ENCODE measurements at regions not wholly inside any gene's neighbourhood (a gene's known extent, or its start where the extent isn't known, plus 50 kb on each side); places are given as distances from the start of the nearest gene placed in this dataset.

DNA sequence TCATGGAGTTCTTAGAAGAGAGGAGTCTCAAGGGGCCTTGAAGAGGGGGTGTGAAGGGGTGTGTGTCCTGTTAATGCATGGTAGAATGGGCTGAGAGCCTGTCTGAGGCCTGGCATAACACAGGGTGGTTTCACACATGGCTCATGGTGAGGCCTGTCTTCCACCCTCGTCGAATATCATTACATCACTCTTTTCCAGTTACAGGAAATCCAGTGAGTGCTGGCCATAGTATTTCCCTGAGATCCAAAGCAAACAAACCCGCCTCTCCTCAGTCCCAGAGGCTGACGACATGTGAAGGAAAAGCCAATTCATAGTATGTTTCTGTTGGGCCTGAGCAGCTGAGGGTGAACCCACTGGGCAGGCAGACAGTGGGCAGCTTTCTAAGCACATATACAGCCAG is 159.4 kb upstream of the NR3C1 start:
- 16 to 46% (median 26%) methylated on average over 4 of the region's 4 CpGs for WGBS, 5 donors
- H3K36me3 ChIP-seq, result no peaks in the 10 kb centered on the region
- no peaks in the 10 kb centered on the region for H3K27me3 ChIP-seq
- H3K9me3 ChIP-seq, result no peaks in the 10 kb centered on the region
- H3K4me3 ChIP-seq, result no peak overlapping the region
- intact Hi-C loops (cut with DNase I; ENCODE audit: low total_unique reads), result no loop called here
- peaks cover 4 to 21% (median 6%) of the 10 kb centered on the region in 4 donors for H3K4me1 ChIP-seq
- no peak for TF ChIP-seq POLR2A (IDR thresholded peaks at IDR 0.05)
- TF ChIP-seq EP300 (IDR thresholded peaks at IDR 0.05), result no peak
- TF ChIP-seq POLR2AphosphoS5 (IDR thresholded peaks at IDR 0.05), result peak in 2 of 3 donors; percentile 11 to 50
- TF ChIP-seq, protein P1, sequence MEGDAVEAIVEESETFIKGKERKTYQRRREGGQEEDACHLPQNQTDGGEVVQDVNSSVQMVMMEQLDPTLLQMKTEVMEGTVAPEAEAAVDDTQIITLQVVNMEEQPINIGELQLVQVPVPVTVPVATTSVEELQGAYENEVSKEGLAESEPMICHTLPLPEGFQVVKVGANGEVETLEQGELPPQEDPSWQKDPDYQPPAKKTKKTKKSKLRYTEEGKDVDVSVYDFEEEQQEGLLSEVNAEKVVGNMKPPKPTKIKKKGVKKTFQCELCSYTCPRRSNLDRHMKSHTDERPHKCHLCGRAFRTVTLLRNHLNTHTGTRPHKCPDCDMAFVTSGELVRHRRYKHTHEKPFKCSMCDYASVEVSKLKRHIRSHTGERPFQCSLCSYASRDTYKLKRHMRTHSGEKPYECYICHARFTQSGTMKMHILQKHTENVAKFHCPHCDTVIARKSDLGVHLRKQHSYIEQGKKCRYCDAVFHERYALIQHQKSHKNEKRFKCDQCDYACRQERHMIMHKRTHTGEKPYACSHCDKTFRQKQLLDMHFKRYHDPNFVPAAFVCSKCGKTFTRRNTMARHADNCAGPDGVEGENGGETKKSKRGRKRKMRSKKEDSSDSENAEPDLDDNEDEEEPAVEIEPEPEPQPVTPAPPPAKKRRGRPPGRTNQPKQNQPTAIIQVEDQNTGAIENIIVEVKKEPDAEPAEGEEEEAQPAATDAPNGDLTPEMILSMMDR (IDR thresholded peaks at IDR 0.05), result no peak
- H3K27ac ChIP-seq, result peak overlapping the region in 2 of 5 donors; percentile 15 to 20
- DNase-seq, result peak; percentile 39 to 70

DNA sequence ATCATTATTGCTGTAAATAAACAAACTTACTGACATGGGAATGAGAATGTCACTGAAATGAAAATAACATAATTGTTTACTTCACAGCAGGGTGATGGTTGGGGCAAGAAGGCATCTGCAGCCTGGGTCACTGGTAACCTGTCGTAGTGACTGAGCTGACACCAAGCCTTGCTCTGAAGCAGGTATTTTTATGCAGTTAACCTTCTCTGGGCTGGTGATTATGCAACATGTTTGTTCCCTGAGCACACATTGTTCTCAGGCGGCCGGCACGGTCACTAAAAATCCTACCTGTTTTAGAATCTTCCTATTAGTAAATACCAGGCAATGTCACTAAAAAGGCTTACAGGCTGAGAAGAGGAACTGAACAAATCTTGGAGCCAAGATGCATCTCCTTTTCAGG is 157.7 kb upstream of the NR3C1 start:
- H3K4me1 ChIP-seq, result peaks cover 4 to 34% (median 16%) of the 10 kb centered on the region in 4 donors
- no peaks in the 10 kb centered on the region for H3K9me3 ChIP-seq
- no peak overlapping the region for H3K4me3 ChIP-seq
- intact Hi-C loops (cut with DNase I; ENCODE audit: low total_unique reads), result no loop called here
- H3K36me3 ChIP-seq, result no peaks in the 10 kb centered on the region
- peak in 1 of 3 donors; percentile 8 for TF ChIP-seq POLR2AphosphoS5 (IDR thresholded peaks at IDR 0.05)
- no peak for TF ChIP-seq EP300 (IDR thresholded peaks at IDR 0.05)
- peak in 1 of 2 donors; percentile 32 for DNase-seq
- H3K27me3 ChIP-seq, result no peaks in the 10 kb centered on the region
- no peak overlapping the region for H3K27ac ChIP-seq
- 35 to 79% (median 53%) methylated on average over 4 of the region's 4 CpGs for WGBS, 5 donors

DNA sequence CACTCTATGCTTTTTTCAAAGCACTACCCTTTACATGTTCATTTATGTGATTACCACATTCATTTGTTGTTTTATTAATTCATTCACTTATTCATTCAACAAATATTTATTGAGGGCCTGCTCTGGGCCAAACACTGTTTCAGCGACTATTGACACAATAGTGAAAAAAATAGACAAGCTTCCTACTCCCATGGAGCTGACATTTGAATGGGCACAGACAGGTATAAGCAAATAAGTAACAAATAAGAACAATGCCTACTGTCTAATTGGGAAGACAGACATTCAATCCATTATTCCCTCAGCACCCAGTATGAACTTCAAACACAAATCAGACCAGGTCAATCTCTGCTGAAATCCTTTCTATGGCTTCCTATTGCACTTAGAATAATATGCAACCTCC is 156.9 kb upstream of the NR3C1 start:
- no peaks in the 10 kb centered on the region for H3K27me3 ChIP-seq
- H3K4me1 ChIP-seq, result peaks cover 4 to 34% (median 16%) of the 10 kb centered on the region in 4 donors
- no peak for DNase-seq
- intact Hi-C loops (cut with DNase I; ENCODE audit: low total_unique reads), result no loop called here
- H3K4me3 ChIP-seq, result no peak overlapping the region
- H3K36me3 ChIP-seq, result no peaks in the 10 kb centered on the region
- no peaks in the 10 kb centered on the region for H3K9me3 ChIP-seq
- H3K27ac ChIP-seq, result no peak overlapping the region
- TF ChIP-seq POLR2A (IDR thresholded peaks at IDR 0.05), result no peak
- no peak for TF ChIP-seq POLR2AphosphoS5 (IDR thresholded peaks at IDR 0.05)
- TF ChIP-seq, protein P1 (IDR thresholded peaks at IDR 0.05), result no peak
- TF ChIP-seq EP300 (IDR thresholded peaks at IDR 0.05), result no peak
- 25 to 75% (median 40%) methylated on average over 1 of the region's 1 CpG for WGBS, 5 donors

DNA sequence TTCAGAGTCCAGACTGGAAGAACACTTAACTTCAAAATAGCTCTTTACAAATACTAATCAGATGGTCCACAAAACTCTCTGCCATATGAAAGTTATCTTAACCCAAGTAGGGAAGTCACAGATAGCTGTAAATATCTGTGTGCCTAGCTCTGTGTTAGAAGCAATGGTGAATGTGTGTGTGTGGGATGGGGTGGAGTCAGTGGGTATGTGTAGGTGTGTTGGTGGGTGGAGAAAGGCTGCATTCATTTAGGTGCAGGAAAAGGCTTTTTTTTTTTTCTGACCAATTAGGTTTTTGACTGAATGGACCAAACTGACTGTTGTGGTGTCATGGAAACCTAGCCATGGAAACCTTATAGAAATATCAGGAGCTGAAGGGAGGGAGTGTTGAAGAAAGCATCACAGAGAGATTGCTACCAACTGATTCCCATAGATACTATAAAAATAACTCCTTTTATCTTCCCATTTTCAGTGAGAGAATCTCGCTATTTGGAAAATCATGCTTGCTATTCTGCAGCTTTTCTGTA is 156.2 kb upstream of the NR3C1 start:
- TF ChIP-seq, protein P1 (IDR thresholded peaks at IDR 0.05), result no peak
- TF ChIP-seq POLR2A (IDR thresholded peaks at IDR 0.05) (no peak), POLR2AphosphoS5 (IDR thresholded peaks at IDR 0.05) (no peak), EP300 (IDR thresholded peaks at IDR 0.05) (no peak)
- H3K27me3 ChIP-seq, result no peaks in the 10 kb centered on the region
- no peaks in the 10 kb centered on the region for H3K9me3 ChIP-seq
- peaks cover 4 to 34% (median 16%) of the 10 kb centered on the region in 4 donors for H3K4me1 ChIP-seq
- WGBS, 5 donors, result 89 to 100% (median 95%) methylated on average over 1 of the region's 1 CpG
- H3K27ac ChIP-seq, result no peak overlapping the region
- DNase-seq, result no peak
- intact Hi-C loops (cut with DNase I; ENCODE audit: low total_unique reads), result no loop called here
- no peaks in the 10 kb centered on the region for H3K36me3 ChIP-seq
- no peak overlapping the region for H3K4me3 ChIP-seq

DNA sequence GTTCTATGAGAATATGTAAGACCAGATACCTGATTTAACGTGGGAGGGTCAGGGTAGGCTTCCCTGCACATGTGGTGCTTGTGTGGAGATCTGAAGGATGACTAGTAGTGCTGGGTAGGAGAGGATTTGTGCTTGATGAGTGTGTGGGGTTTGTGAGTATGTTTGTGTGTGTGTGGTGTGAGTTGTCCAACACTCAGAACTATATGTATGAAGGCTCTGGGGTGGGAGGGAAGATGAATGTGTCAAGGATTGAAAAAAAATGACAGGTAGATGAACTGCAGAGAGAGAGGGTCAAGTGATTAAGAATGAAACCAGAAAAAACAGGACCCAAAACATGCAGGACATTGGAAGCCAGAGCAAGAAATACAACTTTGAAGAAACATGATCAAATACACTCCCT is 154.6 kb upstream of the NR3C1 start:
- no peaks in the 10 kb centered on the region for H3K9me3 ChIP-seq
- TF ChIP-seq POLR2A (IDR thresholded peaks at IDR 0.05), result no peak
- TF ChIP-seq, protein P1 (IDR thresholded peaks at IDR 0.05), result no peak
- no peak for TF ChIP-seq EP300 (IDR thresholded peaks at IDR 0.05)
- TF ChIP-seq POLR2AphosphoS5 (IDR thresholded peaks at IDR 0.05), result no peak
- peaks cover under 1 to 34% (median 13%) of the 10 kb centered on the region in 4 donors for H3K4me1 ChIP-seq
- 88 to 100% (median 97%) methylated on average over 1 of the region's 1 CpG for WGBS, 5 donors
- no peak overlapping the region for H3K27ac ChIP-seq
- H3K4me3 ChIP-seq, result no peak overlapping the region
- no peaks in the 10 kb centered on the region for H3K36me3 ChIP-seq
- intact Hi-C loops (cut with DNase I; ENCODE audit: low total_unique reads), result no loop called here
- no peak for DNase-seq
- H3K27me3 ChIP-seq, result no peaks in the 10 kb centered on the region
